A204.1 (cell line): ENCODE measurements at regions not wholly inside any gene's neighbourhood (a gene's known extent, or its start where the extent isn't known, plus 50 kb on each side); places are given as distances from the start of the nearest gene placed in this dataset.
"Not testable (repeated sequence)": the region's sequence is repeated elsewhere in the genome, so short reads cannot be mapped to it uniquely, and the experiment has no call there.

Source experiments
- FAIRE-seq: peaks from 2 replicates; lab custom pipeline; 2012; peaks lifted over from hg19 to GRCh38; lab: Jason Lieb, UNC

DNA sequence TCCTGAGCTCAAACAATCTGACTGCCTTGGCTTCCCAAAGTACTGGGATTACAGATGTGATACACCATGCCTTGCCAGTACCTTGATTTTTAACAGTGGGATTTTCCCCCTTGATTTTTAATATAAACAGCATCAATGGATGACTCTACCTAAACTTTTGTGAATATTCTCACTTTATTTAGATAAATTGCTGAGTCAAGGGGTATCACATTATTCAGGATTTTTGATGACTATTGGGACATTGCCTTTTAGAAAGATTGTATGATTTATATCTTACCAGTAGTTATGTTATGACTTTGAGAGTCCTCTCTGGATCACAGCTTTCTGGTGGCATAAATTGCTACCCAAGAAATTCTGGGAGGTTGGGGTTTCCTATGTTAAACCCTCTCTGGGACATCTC is 112.5 kb upstream of the SPAG17 start:
- FAIRE-seq: no peak

GRCh38 chr1:118294875-118295642 is 110.0 kb upstream of the SPAG17 start:
- FAIRE-seq: no peak

GRCh38 chr1:118291661-118292060 is 106.6 kb upstream of the SPAG17 start:
- no peak for FAIRE-seq

GRCh38 chr1:118290571-118290970 is 105.5 kb upstream of the SPAG17 start:
- no peak for FAIRE-seq

DNA sequence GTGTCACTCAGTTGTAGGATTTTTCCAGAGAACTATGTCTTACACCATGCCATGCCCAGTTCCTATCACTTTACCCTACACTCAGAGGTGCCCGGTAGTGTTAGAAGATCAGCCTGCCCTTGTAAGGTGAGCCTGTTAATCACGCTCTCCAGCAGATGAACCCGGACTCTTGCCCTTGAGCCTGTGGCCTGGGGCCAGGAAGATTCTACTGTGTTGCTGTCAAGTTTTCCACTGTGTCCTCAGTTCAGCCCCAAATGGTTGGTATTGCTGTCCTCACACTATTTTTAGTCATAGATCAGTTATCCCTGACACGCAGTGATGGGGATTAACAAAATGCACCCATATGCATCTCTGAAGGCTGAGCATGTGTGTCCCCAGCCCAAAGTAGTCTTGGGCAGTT is 105.0 kb upstream of the SPAG17 start:
- FAIRE-seq: no peak

DNA sequence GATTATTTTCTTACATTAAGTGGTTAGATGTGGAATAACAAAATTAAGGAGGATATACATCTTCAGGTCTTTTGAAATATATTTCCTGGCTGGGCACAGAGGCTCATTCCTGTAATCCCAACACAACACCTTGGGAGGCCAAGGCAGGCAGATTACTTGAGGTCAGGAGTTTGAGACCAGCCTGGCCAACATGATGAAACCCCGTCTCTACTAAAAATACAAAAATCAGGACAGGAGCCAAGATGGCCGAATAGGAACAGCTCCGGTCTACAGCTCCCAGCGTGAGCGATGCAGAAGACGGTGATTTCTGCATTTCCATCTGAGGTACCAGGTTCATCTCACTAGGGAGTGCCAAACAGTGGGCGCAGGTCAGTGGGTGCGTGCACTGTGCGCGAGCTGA is 95.6 kb upstream of the SPAG17 start:
- FAIRE-seq: not testable (repeated sequence)

DNA sequence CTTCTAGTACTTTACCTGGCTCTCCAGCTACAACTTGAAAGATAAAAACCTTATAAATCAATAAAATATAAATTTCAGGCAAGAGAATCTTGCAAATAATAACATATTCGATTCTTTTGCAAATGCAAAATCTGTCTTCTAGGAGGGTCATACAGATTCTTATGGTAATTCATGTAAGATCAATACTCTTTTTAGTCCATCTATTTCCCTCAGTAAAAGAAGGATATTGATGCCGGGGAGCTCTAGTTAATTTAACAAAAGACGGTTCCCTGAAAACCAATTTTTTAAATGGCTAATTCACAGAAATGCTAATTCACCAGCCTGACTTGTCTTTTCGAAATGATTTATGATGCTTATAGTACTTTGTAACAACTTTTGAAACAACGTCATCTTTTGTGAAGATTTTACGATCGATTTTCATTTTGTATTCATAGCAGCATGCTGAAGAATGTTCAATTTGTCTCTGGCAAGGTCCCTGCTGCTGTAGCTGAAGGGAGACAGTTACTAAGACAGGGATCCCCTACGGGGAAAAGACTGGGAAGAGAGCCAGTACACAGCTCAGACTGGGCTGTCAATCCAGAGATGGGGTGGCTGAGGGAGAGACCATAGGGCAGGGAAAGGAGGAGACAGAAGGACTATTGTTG is 90.6 kb upstream of the SPAG17 start:
- FAIRE-seq: no peak

DNA sequence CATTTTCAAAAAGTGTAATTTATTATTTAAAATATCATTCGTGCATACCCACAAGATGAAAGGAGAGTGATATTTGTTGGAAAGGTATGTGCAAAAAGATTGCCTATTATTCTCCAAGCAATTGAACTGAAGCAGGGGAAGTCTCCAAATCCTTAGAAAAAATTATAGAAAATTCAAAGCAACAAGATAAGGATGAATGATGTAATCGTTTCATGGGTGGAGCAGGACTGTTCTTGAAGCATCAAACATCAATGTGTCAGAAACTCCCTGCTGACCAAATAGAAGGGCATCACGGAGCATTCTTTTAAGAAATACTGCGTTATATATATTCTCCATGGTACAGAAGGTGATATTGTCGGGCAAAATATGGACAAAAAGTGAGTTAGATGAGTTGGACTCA is 87.9 kb upstream of the SPAG17 start:
- FAIRE-seq: no peak

DNA sequence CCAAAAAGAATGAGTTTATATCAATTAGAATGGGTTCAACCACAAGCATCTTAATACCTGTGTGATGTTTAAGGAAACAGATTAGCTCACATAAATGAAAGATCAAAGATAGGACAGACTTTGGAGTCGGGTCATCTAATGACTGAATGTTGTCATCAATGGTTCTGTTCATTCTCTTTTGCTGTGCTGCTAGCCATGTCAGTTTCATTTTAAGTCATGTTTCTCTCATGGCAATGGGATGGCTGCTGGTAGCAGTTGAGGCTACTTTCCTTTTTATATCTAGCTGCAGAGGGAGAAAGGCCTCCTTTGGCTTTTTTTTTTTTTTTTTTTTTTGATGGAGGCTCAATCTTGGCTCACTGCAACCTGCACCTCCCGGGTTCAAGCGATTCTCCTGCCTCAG is 86.9 kb upstream of the SPAG17 start:
- FAIRE-seq: no peak

- FAIRE-seq: no peak
These were observed 84.6 kb upstream of the SPAG17 start for GRCh38 chr1:118269598-118269997.

- FAIRE-seq: no peak
These were observed 81.4 kb upstream of the SPAG17 start for GRCh38 chr1:118266436-118266835.

DNA sequence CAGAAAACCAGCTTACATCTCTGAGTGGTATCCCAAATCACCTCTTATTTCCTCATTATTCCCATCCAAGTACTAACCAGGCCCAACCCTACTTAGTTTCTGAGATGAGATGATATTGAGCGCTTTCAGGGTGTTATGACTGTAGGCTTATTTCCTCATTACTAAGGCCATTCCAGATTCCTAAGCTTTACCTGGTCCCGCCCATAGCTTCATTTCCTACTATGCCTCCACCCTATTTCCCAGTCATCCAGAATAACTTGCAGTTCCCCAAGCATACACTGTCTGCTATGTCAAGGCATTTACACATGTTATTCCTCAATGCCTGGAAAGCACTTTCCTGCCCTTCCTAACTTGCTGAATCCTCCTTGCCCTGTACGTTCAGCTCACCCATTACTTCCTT is 79.3 kb upstream of the SPAG17 start:
- no peak for FAIRE-seq

DNA sequence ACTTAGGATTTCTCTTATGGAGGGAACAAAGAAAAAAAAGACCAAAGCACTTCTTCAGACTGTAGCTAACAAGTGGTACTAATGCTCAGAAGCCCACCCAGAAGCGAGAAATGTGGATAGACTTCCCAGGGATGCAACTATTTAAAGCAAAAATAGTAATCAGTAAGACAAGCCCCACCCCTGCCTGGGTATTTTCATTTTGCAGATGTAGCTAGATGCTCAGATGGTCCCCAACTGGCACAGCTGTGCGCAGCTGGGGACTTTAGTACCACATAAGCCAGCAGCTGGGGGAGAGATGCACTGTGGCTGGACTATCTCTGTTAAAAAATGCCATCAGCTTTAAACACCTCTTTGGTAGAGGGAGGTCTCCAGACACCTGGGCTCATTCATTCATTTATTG is 77.8 kb upstream of the SPAG17 start:
- FAIRE-seq: no peak

DNA sequence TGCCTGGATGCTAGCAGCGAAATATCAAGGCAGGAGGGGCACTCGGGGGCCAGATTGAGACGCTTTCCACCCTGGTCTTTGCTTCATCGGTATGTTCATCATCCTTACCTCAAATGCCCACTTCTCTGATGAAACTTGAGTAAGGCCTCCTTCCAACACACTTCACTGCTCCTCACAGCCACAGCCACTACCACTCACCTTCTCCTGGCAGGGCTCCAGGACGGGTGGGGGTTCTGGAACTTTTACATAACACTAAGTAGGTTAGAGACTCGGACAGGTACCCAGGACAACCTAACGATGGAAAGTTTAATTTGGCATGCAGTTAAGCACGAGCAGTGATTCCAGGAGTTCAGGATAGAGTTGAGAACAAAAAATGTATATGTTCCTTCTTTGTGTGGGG is 73.9 kb upstream of the SPAG17 start:
- no peak for FAIRE-seq

GRCh38 chr1:118257946-118258345 is 72.9 kb upstream of the SPAG17 start:
- no peak for FAIRE-seq

DNA sequence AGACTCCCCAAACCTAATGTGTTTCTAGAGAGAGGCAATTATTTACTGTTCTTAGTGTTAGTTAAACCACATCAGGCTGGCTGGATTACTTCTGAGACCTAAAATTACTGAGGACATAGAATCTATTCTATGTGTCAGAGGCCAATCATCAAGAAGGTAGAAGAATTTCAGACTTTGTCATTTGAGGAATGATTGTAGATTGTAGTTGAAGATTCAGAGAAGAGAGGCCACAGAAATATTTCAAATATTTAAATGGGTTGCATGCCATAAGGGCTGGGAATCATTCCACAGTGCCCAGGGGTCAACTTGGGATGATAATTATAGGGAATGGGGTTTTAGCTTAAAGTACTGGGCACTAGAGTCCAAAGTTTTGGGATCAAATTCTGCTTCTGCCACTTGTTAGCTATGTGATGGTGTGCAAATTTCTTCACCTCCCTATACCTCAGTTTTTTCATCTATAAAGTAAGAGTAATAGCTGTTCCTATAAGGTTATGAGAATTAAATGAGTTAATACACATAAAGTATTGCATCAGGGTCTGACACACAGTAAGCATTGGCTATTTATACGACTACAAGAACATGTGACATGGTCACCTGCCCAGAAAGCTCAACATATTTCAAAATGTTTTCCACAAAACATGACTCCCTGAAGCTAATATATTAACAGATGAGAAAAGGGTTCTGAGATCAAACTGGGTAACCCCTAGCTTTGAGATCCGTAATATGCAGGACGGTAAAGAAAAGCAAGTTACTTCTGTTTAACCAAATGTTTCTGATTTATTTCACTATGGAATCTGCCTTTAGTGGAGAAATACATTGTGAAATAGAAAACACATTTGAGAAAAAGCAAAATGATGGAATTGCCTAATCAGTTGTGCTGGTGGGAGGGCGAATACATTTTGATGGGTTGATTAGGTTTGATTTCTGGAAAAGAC is 69.7 kb upstream of the SPAG17 start:
- no peak for FAIRE-seq

DNA sequence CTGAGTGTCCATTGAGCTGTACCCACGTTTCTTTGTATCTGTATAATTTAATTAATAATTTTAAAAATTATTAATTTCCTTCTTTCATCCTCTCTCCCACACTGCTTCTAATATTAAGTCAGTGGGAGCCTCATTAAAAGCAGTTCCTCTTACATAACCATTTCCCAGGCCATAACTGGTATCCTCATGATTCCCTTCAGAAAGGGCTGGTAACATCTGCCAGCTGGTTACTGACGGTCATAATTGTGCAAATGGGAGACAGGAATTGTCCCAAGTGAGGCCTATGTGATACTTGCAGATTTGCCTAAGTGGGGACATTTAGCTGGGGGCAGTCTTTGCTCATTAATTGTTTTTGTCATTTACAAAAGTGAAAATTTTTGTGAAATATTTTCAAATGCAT is 69.0 kb upstream of the SPAG17 start:
- FAIRE-seq: no peak

DNA sequence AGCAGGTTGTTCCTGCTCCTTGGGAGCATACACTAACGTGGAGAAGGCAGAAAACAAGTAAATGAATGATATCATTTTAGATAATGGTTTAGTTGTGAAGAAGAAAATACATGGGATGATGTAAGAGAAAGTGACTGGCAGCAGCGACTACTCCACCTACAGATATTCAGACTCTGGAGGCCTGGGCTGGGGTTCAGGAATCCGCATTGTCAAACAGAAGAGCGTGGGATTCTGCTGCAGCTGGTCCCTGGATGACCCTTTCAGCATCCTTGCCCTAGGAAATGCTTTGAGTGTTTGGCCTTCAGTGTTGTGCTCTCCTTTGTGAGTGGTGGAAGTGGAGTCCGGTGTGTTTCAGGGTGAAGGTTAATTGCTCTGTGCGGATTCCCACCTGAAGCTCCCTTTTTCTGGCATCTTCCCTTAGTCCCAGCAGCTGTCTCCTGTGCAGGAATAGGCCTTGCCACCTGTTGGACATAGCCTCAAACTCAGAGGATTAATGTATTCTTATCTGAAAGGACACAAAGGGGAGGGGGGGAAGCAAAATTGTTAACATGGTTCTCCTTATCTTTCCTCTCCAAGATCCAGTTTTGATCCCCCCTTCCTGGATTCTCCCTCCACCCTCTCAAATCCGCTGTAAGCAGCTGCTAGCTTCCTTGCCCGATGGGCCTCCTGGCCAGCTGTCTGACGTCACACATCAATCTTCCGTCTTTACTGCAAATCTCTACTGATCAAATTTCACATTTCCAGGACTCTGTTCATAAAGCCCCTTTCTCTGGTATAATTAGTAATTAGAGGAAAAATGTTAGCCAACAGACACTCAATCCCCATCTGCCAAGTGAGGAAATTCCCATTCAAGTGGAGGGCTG is 68.3 kb upstream of the SPAG17 start:
- FAIRE-seq: no peak

- FAIRE-seq: no peak
These were observed 67.6 kb upstream of the SPAG17 start for GRCh38 chr1:118252624-118253023.

- no peak for FAIRE-seq
These were observed 65.2 kb upstream of the SPAG17 start for GRCh38 chr1:118250232-118250631.

DNA sequence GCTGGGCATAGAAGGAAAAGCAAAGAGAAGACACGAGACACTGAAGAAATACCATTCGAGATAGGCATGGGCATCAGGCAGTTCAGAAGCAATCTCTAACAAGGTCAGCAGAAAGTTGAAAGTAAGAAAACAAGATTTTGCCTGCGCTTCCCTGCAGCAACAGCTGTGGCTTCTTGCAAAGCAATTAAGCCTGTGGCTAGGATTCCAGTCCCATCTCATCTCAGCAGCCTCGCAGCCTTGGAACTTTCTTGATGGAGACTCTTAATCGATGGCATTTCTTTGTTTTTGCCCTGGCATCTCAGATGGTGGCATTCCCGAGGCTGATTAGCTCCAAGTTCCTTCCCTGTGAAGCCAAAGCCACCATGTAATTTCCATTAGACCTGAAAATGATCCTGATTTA is 64.6 kb upstream of the SPAG17 start:
- FAIRE-seq: no peak

GRCh38 chr1:118247593-118247992 is 62.6 kb upstream of the SPAG17 start:
- FAIRE-seq: no peak
